ENCODE measurements at regions not wholly inside any gene's neighbourhood (a gene's known extent, or its start where the extent isn't known, plus 50 kb on each side); places are given as distances from the start of the nearest gene placed in this dataset.
"Not testable (repeated sequence)": the region's sequence is repeated elsewhere in the genome, so short reads cannot be mapped to it uniquely, and the experiment has no call there.

DNA sequence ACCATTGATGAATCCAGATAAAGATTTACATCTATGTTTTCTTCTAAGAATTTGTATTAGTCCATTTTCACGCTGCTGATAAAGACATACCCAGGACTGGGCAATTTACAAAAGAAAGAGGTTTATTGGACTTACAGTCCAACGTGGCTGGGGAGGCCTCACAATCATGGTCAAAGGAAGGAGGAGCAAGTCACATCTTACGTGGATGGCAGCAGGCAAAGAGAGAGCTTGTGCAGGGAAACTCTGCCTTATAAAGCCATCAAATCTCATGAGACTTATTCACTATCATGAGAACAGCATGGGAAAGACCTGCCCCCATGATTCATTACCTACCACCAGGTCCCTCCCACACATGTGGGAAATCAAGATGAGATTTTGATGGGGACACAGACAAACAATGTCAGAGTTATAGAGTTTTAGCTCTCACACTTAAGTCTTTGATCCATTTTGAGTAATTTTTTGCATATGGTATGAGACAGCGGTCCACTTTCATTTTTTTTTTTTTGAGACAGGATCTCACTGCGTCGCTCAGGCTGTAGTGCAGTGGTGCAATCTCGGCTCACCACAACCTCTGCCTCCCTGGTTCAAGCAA, 53.5 kb upstream of the JADE2 start:
- H3K9me3 ChIP-seq; H3K27me3 ChIP-seq; H3K4me1 ChIP-seq; H3K27ac ChIP-seq; ATAC-seq; H3K36me3 ChIP-seq; intact Hi-C loops (cut with DNase I); H3K4me3 ChIP-seq: not testable (repeated sequence)
- DNase-seq, result peak; percentile 3

DNA sequence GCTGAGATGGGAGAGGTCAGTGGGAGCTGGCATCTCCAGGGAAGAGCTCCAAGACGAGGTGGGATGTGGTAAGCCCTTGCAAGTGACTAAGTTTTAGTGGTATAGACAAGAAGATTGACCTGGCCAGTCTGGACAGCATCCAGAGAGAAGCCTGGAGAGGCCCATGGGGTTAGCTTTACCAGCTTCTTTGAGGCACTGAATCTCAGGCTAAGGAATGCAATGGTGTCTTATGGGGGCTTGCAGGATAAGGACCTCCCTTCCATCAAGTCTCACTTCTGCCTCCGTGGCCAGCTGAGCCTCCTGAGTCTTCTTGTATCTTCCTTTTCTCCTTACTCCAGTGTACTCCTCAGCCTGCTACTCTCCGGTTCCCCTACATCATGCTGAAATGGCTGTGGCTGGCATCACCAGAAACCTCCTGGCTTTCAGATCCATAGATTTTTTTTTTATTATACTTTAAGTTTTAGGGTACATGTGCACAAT, 56.5 kb upstream of the JADE2 start:
- H3K4me3 ChIP-seq, result no peak overlapping the region
- H3K36me3 ChIP-seq, result no peaks in the 10 kb centered on the region
- H3K27me3 ChIP-seq, result no peaks in the 10 kb centered on the region
- no peak for ATAC-seq
- H3K27ac ChIP-seq, result no peak overlapping the region
- intact Hi-C loops (cut with DNase I), result loop anchor here (10.0 kb wide), 1 partner anchor 54 kb away; the partner anchor contains the start of gene CDKN2AIPNL
- no peak for DNase-seq
- H3K9me3 ChIP-seq, result no peaks in the 10 kb centered on the region
- peaks cover 31% of the 10 kb centered on the region for H3K4me1 ChIP-seq
- TF ChIP-seq, protein P1, sequence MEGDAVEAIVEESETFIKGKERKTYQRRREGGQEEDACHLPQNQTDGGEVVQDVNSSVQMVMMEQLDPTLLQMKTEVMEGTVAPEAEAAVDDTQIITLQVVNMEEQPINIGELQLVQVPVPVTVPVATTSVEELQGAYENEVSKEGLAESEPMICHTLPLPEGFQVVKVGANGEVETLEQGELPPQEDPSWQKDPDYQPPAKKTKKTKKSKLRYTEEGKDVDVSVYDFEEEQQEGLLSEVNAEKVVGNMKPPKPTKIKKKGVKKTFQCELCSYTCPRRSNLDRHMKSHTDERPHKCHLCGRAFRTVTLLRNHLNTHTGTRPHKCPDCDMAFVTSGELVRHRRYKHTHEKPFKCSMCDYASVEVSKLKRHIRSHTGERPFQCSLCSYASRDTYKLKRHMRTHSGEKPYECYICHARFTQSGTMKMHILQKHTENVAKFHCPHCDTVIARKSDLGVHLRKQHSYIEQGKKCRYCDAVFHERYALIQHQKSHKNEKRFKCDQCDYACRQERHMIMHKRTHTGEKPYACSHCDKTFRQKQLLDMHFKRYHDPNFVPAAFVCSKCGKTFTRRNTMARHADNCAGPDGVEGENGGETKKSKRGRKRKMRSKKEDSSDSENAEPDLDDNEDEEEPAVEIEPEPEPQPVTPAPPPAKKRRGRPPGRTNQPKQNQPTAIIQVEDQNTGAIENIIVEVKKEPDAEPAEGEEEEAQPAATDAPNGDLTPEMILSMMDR (IDR thresholded peaks at IDR 0.05), result no peak

DNA sequence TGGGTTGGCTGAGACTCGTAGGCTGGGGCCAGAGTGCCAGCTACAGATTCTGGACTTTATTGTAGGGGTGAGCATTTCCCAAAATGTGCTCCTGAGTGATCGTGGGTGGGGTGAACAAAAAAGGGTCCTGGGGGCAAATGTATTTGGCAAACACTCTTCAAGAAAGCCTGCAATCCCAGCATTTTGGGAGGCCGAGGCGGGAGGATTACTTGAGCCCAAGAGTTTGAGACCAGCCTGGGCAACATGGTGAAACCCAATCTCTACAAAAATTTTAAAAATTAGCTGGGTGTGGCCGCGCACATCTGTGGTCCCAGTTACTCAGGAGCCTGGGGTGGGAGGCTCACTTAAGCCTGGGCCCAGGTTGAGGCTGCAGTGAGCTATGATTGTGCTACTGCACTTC, 55.5 kb upstream of the CDKN2AIPNL start:
- Histone ChIP-seq H3K9me3 (no peaks in the 10 kb centered on the region), H3K4me3 (peak overlapping the region; percentile 63), H3K36me3 (no peaks in the 10 kb centered on the region), H3K27ac (peak overlapping the region; percentile 100), H3K27me3 (no peaks in the 10 kb centered on the region), H3K4me1 (peaks cover 31% of the 10 kb centered on the region)
- ATAC-seq, result no peak
- TF ChIP-seq, protein P1 (IDR thresholded peaks at IDR 0.05), result no peak
- peak; percentile 40 for DNase-seq
- intact Hi-C loops (cut with DNase I), result loop anchor here (10.0 kb wide), 1 partner anchor 52 kb away; the partner anchor contains the start of gene CDKN2AIPNL

DNA sequence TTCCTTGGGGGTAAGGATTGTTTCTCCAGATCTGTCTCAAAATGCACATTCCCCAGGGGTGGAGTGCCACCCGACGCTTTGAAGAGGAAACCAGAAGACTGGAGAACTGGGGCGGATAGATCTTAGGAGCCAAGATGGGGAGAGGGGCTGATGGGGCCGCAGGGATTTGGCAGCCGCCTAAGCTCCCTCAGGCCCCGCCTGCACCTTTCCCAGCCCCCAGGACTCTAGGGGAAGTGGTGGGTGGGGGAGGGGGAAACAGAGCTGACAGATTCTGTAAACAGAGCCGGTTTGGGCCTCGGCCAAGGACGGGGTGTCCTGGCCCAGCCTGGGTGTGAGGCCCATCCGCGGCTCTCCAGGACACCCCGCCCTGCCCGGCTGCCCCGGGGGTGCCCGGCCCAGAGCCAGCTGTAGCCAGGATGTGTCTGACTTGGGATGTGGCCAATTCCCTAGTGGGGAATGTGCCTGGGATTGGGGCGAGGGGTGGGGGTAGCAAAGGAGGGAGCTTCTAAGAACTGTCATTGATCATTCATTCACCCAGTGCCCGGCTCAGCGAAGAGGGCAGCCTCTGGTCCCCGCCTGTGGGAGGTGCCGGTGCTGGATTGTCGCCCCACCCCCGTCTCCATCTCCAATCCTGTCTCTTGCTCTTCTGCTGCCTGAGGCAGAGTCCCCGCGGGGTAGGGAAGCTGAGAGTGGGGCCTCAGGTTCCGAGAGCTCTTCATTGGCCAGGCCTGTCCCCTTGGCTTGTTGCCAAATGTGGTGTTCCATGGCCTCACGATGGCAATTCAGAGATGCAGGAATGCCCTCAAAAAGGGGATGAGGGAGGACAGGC, 54.8 kb upstream of the CDKN2AIPNL start:
- DNase-seq (peak; percentile 98), ATAC-seq (peak; percentile 89)
- H3K4me1 ChIP-seq, result peaks cover 31% of the 10 kb centered on the region
- H3K27ac ChIP-seq, result peak overlapping the region; percentile 100
- intact Hi-C loops (cut with DNase I), result loop anchor here (10.0 kb wide), 1 partner anchor 52 kb away; the partner anchor contains the start of gene CDKN2AIPNL
- peak overlapping the region; percentile 63 for H3K4me3 ChIP-seq
- H3K9me3 ChIP-seq, result no peaks in the 10 kb centered on the region
- H3K27me3 ChIP-seq, result no peaks in the 10 kb centered on the region
- TF ChIP-seq, protein P1 (IDR thresholded peaks at IDR 0.05), result no peak
- H3K36me3 ChIP-seq, result no peaks in the 10 kb centered on the region

DNA sequence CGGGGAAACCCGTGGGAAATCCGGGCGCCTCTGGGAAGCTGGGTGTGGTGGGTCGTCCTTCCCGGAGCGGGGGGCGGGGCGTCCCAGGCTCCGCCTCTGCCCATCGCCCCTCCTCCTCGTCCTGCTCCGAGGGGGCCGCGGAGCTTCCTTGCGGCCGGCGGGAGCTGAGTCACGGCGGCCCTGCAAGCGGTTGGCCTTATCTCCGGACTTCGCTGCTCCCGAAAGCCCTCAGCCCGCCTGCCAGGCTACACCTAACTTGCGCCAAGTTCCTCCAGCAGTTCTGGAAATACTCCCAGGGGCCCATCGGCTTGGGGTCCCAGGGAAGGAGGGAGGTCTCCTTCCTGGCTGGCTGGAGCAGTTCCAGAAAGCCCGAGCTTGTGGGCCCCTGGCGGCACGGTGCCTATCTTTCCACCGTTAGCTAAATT, 54.1 kb upstream of the CDKN2AIPNL start:
- Histone ChIP-seq H3K4me3 (peak overlapping the region; percentile 63), H3K9me3 (no peaks in the 10 kb centered on the region), H3K27ac (peak overlapping the region; percentile 100), H3K36me3 (no peaks in the 10 kb centered on the region), H3K27me3 (no peaks in the 10 kb centered on the region), H3K4me1 (peaks cover 31% of the 10 kb centered on the region)
- intact Hi-C loops (cut with DNase I), result loop anchor here (10.0 kb wide), 1 partner anchor 51 kb away; the partner anchor contains the start of gene CDKN2AIPNL
- TF ChIP-seq, protein P1 (IDR thresholded peaks at IDR 0.05), result no peak
- DNase-seq (peak; percentile 94), ATAC-seq (peak; percentile 90)
